IPS-18a (cell line): ENCODE measurements at regions not wholly inside any gene's neighbourhood (a gene's known extent, or its start where the extent isn't known, plus 50 kb on each side); places are given as distances from the start of the nearest gene placed in this dataset.
A peak's percentile ranks its signal among the peaks of the same experiment; 100 is the strongest.

ENCODE experiments used
- H3K27ac ChIP-seq: one replicate; pipeline ENCODE4 v1.5.1; 2013; ENCODE audit warnings: low read length
- H3K27me3 ChIP-seq: one replicate; pipeline ENCODE4 v1.6.1; 2013; ENCODE audit warnings: mild to moderate bottlenecking, low read length; ENCODE audit not compliant: control insufficient read depth, insufficient read depth
- H3K36me3 ChIP-seq: one replicate; pipeline ENCODE4 v1.6.1; 2013; ENCODE audit warnings: low read depth, low read length; ENCODE audit not compliant: control insufficient read depth
- H3K4me1 ChIP-seq: one replicate; pipeline ENCODE4 v1.6.1; 2013; ENCODE audit warnings: low read depth, low read length; ENCODE audit not compliant: control insufficient read depth
- H3K4me3 ChIP-seq: one replicate; pipeline ENCODE4 v1.5.1; 2013; ENCODE audit warnings: low read length
- H3K9ac ChIP-seq: one replicate; pipeline ENCODE4 v1.6.1; 2013; ENCODE audit warnings: mild to moderate bottlenecking, low read length, moderate library complexity
- H3K9me3 ChIP-seq: one replicate; pipeline ENCODE4 v1.6.1; 2013; ENCODE audit warnings: low read depth, low read length; ENCODE audit not compliant: control insufficient read depth

DNA sequence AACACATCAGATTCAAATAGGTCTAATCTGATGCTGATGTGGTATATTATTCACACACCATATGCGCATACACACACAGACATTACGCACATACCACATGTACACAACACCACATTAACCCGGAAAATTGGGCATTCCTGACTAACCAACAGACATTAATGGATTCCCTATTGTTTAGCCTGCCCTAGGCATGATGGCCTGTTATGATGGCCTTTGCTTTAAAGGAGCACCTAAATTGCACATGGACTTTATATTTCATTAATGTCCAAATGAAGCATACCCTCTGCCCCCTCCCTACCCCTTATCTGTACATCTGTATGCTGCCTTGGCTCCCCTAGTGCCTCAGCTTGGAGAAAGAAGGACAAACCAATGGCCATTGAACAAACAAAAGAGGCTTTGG lies 127.7 kb upstream of the PRLR start:
- no peaks in the 10 kb centered on the region for H3K4me1 ChIP-seq
- no peak overlapping the region for H3K9ac ChIP-seq
- no peaks in the 10 kb centered on the region for H3K9me3 ChIP-seq
- H3K27ac ChIP-seq: no peak overlapping the region
- no peaks in the 10 kb centered on the region for H3K27me3 ChIP-seq
- H3K4me3 ChIP-seq: no peak overlapping the region
- no peaks in the 10 kb centered on the region for H3K36me3 ChIP-seq

DNA sequence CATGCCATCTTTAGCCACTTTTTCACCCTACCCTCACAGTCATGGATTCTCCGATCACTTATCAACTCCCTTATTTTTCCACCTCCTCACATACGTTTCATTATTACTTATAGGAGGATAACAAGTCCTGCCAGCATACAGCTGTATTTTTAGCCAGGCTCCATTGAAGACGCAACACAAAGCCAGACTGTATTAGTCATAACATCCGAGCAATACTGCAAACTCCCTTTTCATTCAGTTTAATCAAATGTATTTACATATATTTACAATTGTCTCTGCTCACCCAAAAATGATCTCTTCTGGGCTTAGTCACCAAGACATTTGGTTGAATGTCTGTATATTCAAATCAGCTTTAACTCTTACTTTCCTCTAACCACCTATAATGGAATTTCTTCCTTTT lies 126.4 kb upstream of the PRLR start:
- Histone ChIP-seq H3K4me3 (no peak overlapping the region), H3K27ac (no peak overlapping the region), H3K9ac (no peak overlapping the region), H3K4me1 (no peaks in the 10 kb centered on the region), H3K9me3 (no peaks in the 10 kb centered on the region), H3K36me3 (no peaks in the 10 kb centered on the region), H3K27me3 (no peaks in the 10 kb centered on the region)

- Histone ChIP-seq H3K4me1 (no peaks in the 10 kb centered on the region), H3K27me3 (no peaks in the 10 kb centered on the region), H3K4me3 (no peak overlapping the region), H3K27ac (no peak overlapping the region), H3K9ac (no peak overlapping the region), H3K36me3 (no peaks in the 10 kb centered on the region), H3K9me3 (no peaks in the 10 kb centered on the region)
These were observed 124.5 kb upstream of the PRLR start for GRCh38 chr5:35354751-35355150.

- H3K4me3 ChIP-seq: no peak overlapping the region
- no peaks in the 10 kb centered on the region for H3K4me1 ChIP-seq
- no peaks in the 10 kb centered on the region for H3K9me3 ChIP-seq
- H3K27ac ChIP-seq: no peak overlapping the region
- H3K27me3 ChIP-seq: no peaks in the 10 kb centered on the region
- no peak overlapping the region for H3K9ac ChIP-seq
- H3K36me3 ChIP-seq: no peaks in the 10 kb centered on the region
These were observed 114.9 kb upstream of the PRLR start for GRCh38 chr5:35345222-35345621.

DNA sequence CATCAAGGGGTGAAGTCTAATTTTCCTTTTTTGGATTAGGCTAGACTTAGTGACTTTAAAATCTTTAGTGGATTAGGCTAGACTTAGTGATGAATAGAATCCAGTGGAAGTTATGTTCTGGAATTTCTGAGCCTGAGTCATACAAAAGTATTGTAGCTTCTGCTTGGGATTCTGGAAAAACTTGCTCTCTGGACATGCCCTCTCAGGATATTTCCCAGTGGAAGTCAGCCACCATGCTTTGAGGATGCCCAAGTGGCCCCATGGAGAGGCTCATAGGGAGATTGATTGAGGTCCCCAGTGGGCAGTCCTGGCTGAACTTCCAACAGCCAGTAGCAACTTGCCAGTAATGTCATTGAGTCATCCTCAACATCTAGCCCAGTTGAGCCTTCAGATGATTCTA lies 112.4 kb upstream of the PRLR start:
- Histone ChIP-seq H3K27ac (no peak overlapping the region), H3K9ac (no peak overlapping the region), H3K27me3 (no peaks in the 10 kb centered on the region)

DNA sequence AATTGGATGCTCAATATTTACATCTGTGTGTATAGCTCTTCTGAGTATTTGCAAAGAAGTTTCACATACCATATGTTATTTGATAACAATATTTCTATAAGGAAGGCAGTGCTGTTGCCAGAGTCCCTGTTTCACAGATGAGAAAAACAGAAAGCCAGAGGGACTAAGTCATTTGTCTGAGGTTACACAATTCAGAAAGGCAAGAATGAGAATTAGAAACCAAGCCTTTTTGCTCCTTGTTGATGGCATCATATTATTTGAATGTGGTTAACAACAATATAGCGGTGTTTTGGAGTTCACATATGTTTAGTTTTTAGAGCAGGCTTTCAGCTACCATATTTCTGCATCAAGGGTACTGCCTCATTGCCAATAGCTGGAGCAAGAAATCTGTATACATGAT lies 110.9 kb upstream of the PRLR start:
- Histone ChIP-seq H3K9me3 (no peaks in the 10 kb centered on the region), H3K4me3 (no peak overlapping the region), H3K27me3 (no peaks in the 10 kb centered on the region), H3K36me3 (no peaks in the 10 kb centered on the region), H3K27ac (no peak overlapping the region), H3K9ac (no peak overlapping the region), H3K4me1 (peaks cover 27% of the 10 kb centered on the region)

More for the DNA sequence above, 112.4 kb upstream of the PRLR start:
- Histone ChIP-seq H3K4me1 (peaks cover 14% of the 10 kb centered on the region), H3K4me3 (no peak overlapping the region), H3K36me3 (no peaks in the 10 kb centered on the region), H3K9me3 (no peaks in the 10 kb centered on the region)

GRCh38 chr5:35339616-35340100 lies 109.4 kb upstream of the PRLR start:
- Histone ChIP-seq H3K27ac (no peak overlapping the region), H3K9me3 (no peaks in the 10 kb centered on the region), H3K27me3 (no peaks in the 10 kb centered on the region), H3K4me3 (no peak overlapping the region), H3K4me1 (peaks cover 41% of the 10 kb centered on the region), H3K9ac (no peak overlapping the region), H3K36me3 (no peaks in the 10 kb centered on the region)

DNA sequence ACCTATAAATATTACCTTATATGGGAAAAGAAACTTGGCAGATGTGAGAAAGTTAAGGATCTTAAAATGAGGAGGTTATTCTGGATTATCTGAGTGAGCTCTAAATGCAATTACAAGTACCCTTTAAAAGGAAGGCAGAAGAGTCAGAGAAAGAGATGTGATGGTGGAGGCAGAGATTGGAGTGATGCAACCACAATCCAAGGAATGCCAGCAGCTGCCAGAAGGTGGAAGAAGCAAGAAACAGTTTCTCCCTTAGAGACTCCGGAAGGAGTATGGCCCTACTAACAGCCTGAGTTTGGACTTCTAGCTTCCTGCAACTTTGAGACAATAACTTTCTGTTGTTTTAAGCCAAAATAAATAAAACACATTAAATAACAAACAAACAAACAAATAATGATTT lies 108.7 kb upstream of the PRLR start:
- Histone ChIP-seq H3K27ac (peak overlapping the region; percentile 98), H3K9ac (peak overlapping the region; percentile 79)

GRCh38 chr5:35338157-35338453 lies 107.8 kb upstream of the PRLR start:
- peak overlapping the region; percentile 79 for H3K9ac ChIP-seq

More for the DNA sequence above, 108.7 kb upstream of the PRLR start:
- H3K36me3 ChIP-seq: no peaks in the 10 kb centered on the region
- no peaks in the 10 kb centered on the region for H3K27me3 ChIP-seq
- H3K4me1 ChIP-seq: peaks cover 41% of the 10 kb centered on the region
- H3K9me3 ChIP-seq: no peaks in the 10 kb centered on the region
- H3K4me3 ChIP-seq: no peak overlapping the region

DNA sequence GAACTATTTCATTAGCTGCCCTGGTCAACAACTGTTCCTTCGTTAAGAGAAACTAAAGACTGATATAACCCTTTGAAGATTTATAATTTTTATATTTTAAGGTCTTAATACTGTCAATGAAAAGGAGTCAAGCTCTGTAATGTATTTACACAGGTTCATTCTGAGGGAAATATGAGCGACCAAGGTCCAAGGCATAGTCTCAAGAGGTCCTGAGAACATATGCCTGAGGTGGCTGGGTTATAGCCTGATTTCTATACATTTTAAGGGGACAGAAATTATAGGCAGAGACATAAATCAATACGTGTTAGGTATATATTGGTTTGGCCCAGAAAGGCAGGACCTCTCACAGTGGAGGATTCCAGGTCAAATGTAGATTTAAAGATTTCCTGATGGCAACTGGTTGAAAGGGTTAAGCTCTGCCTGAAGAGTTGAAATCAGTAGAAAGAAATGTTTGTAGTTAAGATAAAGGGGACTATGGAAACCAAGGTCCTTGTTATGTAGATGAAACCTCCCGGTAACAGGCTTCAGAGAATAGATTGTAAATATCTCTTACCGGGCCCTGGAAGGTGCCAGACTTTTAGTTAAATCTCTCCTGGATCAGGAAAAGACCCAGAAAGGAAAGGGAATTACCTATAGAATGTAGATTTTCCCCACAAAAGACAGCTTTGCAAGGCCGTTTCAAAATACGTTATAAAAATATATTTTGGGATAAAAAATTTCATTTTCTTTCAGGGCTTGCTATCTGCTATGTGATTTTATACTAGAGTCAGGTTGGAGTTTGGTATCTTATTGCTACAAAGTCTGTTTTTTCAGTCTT lies 107.3 kb upstream of the PRLR start:
- Histone ChIP-seq H3K9me3 (no peaks in the 10 kb centered on the region), H3K4me3 (peak overlapping the region; percentile 43), H3K36me3 (no peaks in the 10 kb centered on the region), H3K9ac (peak overlapping the region; percentile 79), H3K27ac (peak overlapping the region; percentile 98), H3K27me3 (no peaks in the 10 kb centered on the region), H3K4me1 (peaks cover 44% of the 10 kb centered on the region)

More at GRCh38 chr5:35338157-35338453, 107.8 kb upstream of the PRLR start:
- Histone ChIP-seq H3K27ac (peak overlapping the region; percentile 98), H3K4me1 (peaks cover 41% of the 10 kb centered on the region), H3K36me3 (no peaks in the 10 kb centered on the region), H3K27me3 (no peaks in the 10 kb centered on the region), H3K9me3 (no peaks in the 10 kb centered on the region), H3K4me3 (peak overlapping the region; percentile 43)

DNA sequence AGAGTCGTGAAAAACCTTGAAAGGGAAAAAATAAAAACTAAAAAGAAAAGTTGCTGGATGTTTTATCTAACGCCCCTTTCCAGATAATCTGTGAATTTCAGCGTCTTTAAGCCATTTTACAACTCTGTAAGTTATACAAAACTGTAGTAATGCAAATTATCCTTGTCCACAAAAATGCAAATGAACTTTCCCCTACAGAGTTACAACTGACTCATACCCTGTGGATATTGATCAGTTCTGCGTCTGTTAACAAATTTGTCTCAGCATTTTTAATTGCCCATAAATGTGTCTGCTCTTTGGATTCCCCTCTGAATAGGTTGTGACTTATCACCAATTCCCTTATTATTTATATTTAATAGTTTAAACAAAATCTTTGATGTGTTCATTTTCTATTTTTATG lies 105.9 kb upstream of the PRLR start:
- Histone ChIP-seq H3K9me3 (no peaks in the 10 kb centered on the region), H3K36me3 (no peaks in the 10 kb centered on the region), H3K9ac (no peak overlapping the region)

DNA sequence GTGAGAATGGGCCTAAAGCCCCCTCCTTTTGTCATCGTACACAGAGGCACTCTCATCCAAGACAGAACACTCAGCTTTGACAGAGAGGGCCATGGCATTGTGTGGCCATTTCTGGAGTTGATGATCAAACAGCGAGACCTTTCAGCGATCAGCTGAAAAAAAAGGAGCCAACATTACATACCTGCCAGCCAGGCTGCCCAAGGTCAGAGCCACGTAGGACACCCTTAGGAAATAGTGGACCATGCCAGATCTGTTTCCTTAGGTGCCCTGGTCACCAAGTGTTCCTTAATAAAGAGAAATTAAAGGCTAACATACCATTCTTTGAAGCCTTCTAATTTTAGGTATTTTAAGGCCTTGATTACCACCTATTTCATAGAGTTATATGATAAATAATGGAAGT lies 105.5 kb upstream of the PRLR start:
- H3K27ac ChIP-seq: peak overlapping the region; percentile 35
- no peaks in the 10 kb centered on the region for H3K27me3 ChIP-seq
- no peaks in the 10 kb centered on the region for H3K36me3 ChIP-seq
- no peak overlapping the region for H3K9ac ChIP-seq
- H3K4me1 ChIP-seq: peaks cover 48% of the 10 kb centered on the region
- H3K4me3 ChIP-seq: no peak overlapping the region
- H3K9me3 ChIP-seq: no peaks in the 10 kb centered on the region

More for the DNA sequence above, 105.9 kb upstream of the PRLR start:
- Histone ChIP-seq H3K4me1 (peaks cover 48% of the 10 kb centered on the region), H3K27me3 (no peaks in the 10 kb centered on the region), H3K4me3 (no peak overlapping the region), H3K27ac (peak overlapping the region; percentile 35)
